ENCODE measurements at regions not wholly inside any gene's neighbourhood (a gene's known extent, or its start where the extent isn't known, plus 50 kb on each side); places are given as distances from the start of the nearest gene placed in this dataset.

GRCh38 chr3:188940573-188940932 lies 231.2 kb upstream of the TPRG1 start:
- DNase-seq (no peak), ATAC-seq (no peak)

- DNase-seq (no peak), ATAC-seq (no peak)
Observed at GRCh38 chr3:188941103-188941502, 230.7 kb upstream of the TPRG1 start.

GRCh38 chr3:188942191-188942590 lies 229.6 kb upstream of the TPRG1 start:
- ATAC-seq = no peak
- DNase-seq = no peak

- no peak for ATAC-seq
- no peak for DNase-seq
Observed at GRCh38 chr3:188943591-188943990, 228.2 kb upstream of the TPRG1 start.

- DNase-seq = no peak
- ATAC-seq = no peak
Observed at GRCh38 chr3:188944108-188944507, 227.7 kb upstream of the TPRG1 start.

GRCh38 chr3:188946351-188947240 lies 225.2 kb upstream of the TPRG1 start:
- ATAC-seq (no peak), DNase-seq (no peak)

GRCh38 chr3:188947401-188948280 lies 224.1 kb upstream of the TPRG1 start:
- DNase-seq = no peak
- no peak for ATAC-seq

- no peak for DNase-seq
Observed at GRCh38 chr3:188948281-188948996, 223.3 kb upstream of the TPRG1 start.

GRCh38 chr3:188948997-188949389 lies 222.8 kb upstream of the TPRG1 start:
- ATAC-seq (no peak), DNase-seq (no peak)

More at GRCh38 chr3:188948281-188948996, 223.3 kb upstream of the TPRG1 start:
- peak; percentile 48 for ATAC-seq

GRCh38 chr3:188949456-188949855 lies 222.3 kb upstream of the TPRG1 start:
- no peak for ATAC-seq
- no peak for DNase-seq

GRCh38 chr3:188949996-188950395 lies 221.8 kb upstream of the TPRG1 start:
- ATAC-seq (no peak), DNase-seq (no peak)

- ATAC-seq (peak; percentile 88), DNase-seq (peak; percentile 49)
Observed at GRCh38 chr3:188950832-188951489, 220.8 kb upstream of the TPRG1 start.

- DNase-seq (no peak), ATAC-seq (no peak)
Observed at GRCh38 chr3:188951734-188952133, 220.0 kb upstream of the TPRG1 start.

GRCh38 chr3:188954590-188955208 lies 217.1 kb upstream of the TPRG1 start:
- DNase-seq (peak; percentile 88), ATAC-seq (peak; percentile 65)

GRCh38 chr3:188955919-188956318 lies 215.9 kb upstream of the TPRG1 start:
- ATAC-seq (no peak), DNase-seq (no peak)

GRCh38 chr3:188956839-188957489 lies 214.8 kb upstream of the TPRG1 start:
- ATAC-seq = no peak
- no peak for DNase-seq

GRCh38 chr3:188959013-188959412 lies 212.8 kb upstream of the TPRG1 start:
- DNase-seq = no peak
- no peak for ATAC-seq

GRCh38 chr3:188962253-188963247 lies 209.2 kb upstream of the TPRG1 start:
- no peak for DNase-seq
- ATAC-seq = no peak

- DNase-seq (no peak), ATAC-seq (no peak)
Observed at GRCh38 chr3:188964957-188965356, 206.8 kb upstream of the TPRG1 start.

- DNase-seq (no peak), ATAC-seq (no peak)
Observed at GRCh38 chr3:188972310-188972709, 199.5 kb upstream of the TPRG1 start.
